ENCODE measurements at regions not wholly inside any gene's neighbourhood (a gene's known extent, or its start where the extent isn't known, plus 50 kb on each side); places are given as distances from the start of the nearest gene placed in this dataset.

GRCh38 chr7:136369225-136369624, 392.1 kb upstream of the MTPN start:
- no peak overlapping the region for H3K4ac ChIP-seq (replicated peaks; ENCODE audit: insufficient read length, low read depth, low read length)
- H4K91ac ChIP-seq (replicated peaks; ENCODE audit: insufficient read length, low read length) = no peak overlapping the region
- no peak overlapping the region for H3K27ac ChIP-seq (ENCODE audit: low read depth, low read length)
- no peak overlapping the region for H4K8ac ChIP-seq (ENCODE audit: extremely low read depth, insufficient read depth, low read length)
- no peak overlapping the region for H3K56ac ChIP-seq (replicated peaks; ENCODE audit: insufficient read length, low read depth, low read length)
- no peak overlapping the region for H2AFZ ChIP-seq (ENCODE audit: low read length)
- no peak overlapping the region for H4K5ac ChIP-seq (ENCODE audit: insufficient read length, low read depth, low read length)
- no peak overlapping the region for H3K14ac ChIP-seq (ENCODE audit: insufficient read length)
- H3K79me2 ChIP-seq (ENCODE audit: control insufficient read depth in 1 of 2, insufficient read depth in 2 of 2, low read length in 2 of 2) = no peaks in the 10 kb centered on the region
- no peaks in the 10 kb centered on the region for H3K79me1 ChIP-seq (ENCODE audit: low read depth, low read length)
- no peak overlapping the region for H2BK20ac ChIP-seq (ENCODE audit: low read length)
- H2BK120ac ChIP-seq (replicated peaks; ENCODE audit: low read depth, low read length) = no peak overlapping the region
- H3K4me1 ChIP-seq (replicated peaks in 1 of 4; ENCODE audit: control insufficient read depth in 3 of 4, insufficient read depth in 4 of 4, low read length in 3 of 4) = no peaks in the 10 kb centered on the region
- no peaks in the 10 kb centered on the region for H3K27me3 ChIP-seq (replicated peaks in 1 of 4; ENCODE audit: control insufficient read depth in 3 of 4, extremely low read depth in 1 of 4, insufficient read depth in 3 of 4, low read length in 3 of 4)
- H2BK12ac ChIP-seq (ENCODE audit: low read depth, low read length) = no peak overlapping the region
- no peak overlapping the region for H3K4me2 ChIP-seq (ENCODE audit: insufficient read depth in 1 of 2, low read depth in 2 of 2, low read length in 2 of 2)
- no peaks in the 10 kb centered on the region for H4K20me1 ChIP-seq (replicated peaks in 1 of 2; ENCODE audit: control insufficient read depth in 1 of 2, insufficient read depth in 2 of 2, low read length in 2 of 2)
- no peaks in the 10 kb centered on the region for H3K23me2 ChIP-seq (ENCODE audit: low read depth, low read length)
- WGBS, 2 experiments (ENCODE audit: extremely low coverage in 1 of 2, insufficient coverage in 1 of 2, insufficient read length in 1 of 2, insufficient replicate concordance in 2 of 2, low coverage in 1 of 2, low lambda C conversion rate in 2 of 2, missing lambda C conversion rate in 1 of 2) = 84% methylated on average over 2 of the region's 2 CpGs; no CpG with 5 or more reads in 1 of the 2 experiments
- no peaks in the 10 kb centered on the region for H3K9me3 ChIP-seq (ENCODE audit: insufficient read depth in 2 of 2, low read depth in 1 of 2, low read length in 1 of 2)
- no peak overlapping the region for H3K23ac ChIP-seq (ENCODE audit: insufficient read length)
- DNase-seq (ENCODE audit: low read depth in 1 of 2, low spot score in 2 of 2) (no peak), FAIRE-seq (no peak)
- H2AK5ac ChIP-seq (ENCODE audit: low read depth, low read length) = no peak overlapping the region
- TF ChIP-seq CHD2 (IDR thresholded peaks at IDR 0.05; ENCODE audit: low read length) = no peak
- no peak for TF ChIP-seq ATF3 (IDR thresholded peaks at IDR 0.05; ENCODE audit: insufficient read depth, low read depth, low read length)
- peak; percentile 56 for TF ChIP-seq CEBPB (IDR thresholded peaks at IDR 0.05; ENCODE audit: low read depth, low read length)
- no peak for TF ChIP-seq RAD21 (IDR thresholded peaks at IDR 0.05 in 1 of 2, conservative IDR thresholded peaks at IDR 0.05 in 1 of 2; ENCODE audit: low read depth in 2 of 2, low read length in 2 of 2)
- no peak for TF ChIP-seq BACH1 (IDR thresholded peaks at IDR 0.05; ENCODE audit: low read length)
- no peak for TF ChIP-seq KDM1A (IDR thresholded peaks at IDR 0.05; ENCODE audit: borderline replicate concordance, low read length)
- no peak for TF ChIP-seq KDM5A (IDR thresholded peaks at IDR 0.05; ENCODE audit: low read length)
- no peak for TF ChIP-seq SUZ12 (IDR thresholded peaks at IDR 0.05; ENCODE audit: low read length)
- H3K18ac ChIP-seq (ENCODE audit: extremely low read depth, low read length) = no peak overlapping the region
- no peak overlapping the region for H2BK15ac ChIP-seq (ENCODE audit: low read length)
- POLR2A ChIA-PET (ENCODE audit: partially characterized antibody) = no interaction called here
- CTCF ChIA-PET (ENCODE audit: partially characterized antibody) = no interaction called here
- H2BK5ac ChIP-seq (ENCODE audit: low read depth, low read length) = no peak overlapping the region
- no peaks in the 10 kb centered on the region for H3K36me3 ChIP-seq (ENCODE audit: control insufficient read depth in 2 of 4, insufficient read depth in 4 of 4, low read length in 3 of 4)
- no peak overlapping the region for H3K4me3 ChIP-seq (ENCODE audit: extremely low read depth in 1 of 4, insufficient read depth in 2 of 4, low read depth in 3 of 4, low read length in 4 of 4)
- no peak overlapping the region for H3K9ac ChIP-seq (replicated peaks in 1 of 4; ENCODE audit: extremely low read depth in 1 of 4, low read depth in 3 of 4, low read length in 3 of 4)
